ENCODE measurements at regions not wholly inside any gene's neighbourhood (a gene's known extent, or its start where the extent isn't known, plus 50 kb on each side); places are given as distances from the start of the nearest gene placed in this dataset.

DNA sequence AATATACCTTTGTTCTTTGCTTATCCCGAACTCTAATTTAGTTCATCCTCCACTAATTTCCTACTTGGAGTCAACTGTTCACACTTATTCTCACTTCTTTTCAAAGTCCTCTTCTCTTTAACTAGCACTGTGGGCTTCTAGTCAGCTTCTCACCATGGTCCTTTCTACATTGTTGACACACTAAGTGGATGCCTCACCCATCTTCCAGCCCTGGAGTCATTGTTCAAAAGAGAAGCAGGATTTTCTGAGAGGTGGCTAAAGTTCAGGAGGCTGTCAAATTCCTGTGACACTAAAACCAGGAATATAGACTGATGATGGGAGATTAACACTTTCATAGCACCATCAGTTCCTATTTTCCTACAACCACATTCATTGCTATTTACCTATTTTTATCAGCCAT lies 99.3 kb downstream of the PHLDA1 start:
- H3K27me3 ChIP-seq (ENCODE audit: insufficient read depth, poor library complexity, severe bottlenecking), result no peaks in the 10 kb centered on the region
- H3K36me3 ChIP-seq (ENCODE audit: low read depth), result no peaks in the 10 kb centered on the region
- H3K4me3 ChIP-seq (ENCODE audit: severe bottlenecking), result no peak overlapping the region
- ATAC-seq (ENCODE audit: low read depth) (no peak), DNase-seq (ENCODE audit: low spot score) (no peak)
- H3K27ac ChIP-seq (ENCODE audit: poor library complexity, severe bottlenecking), result peak overlapping the region; percentile 63
- H3K4me1 ChIP-seq (ENCODE audit: insufficient read depth, poor library complexity, severe bottlenecking), result peaks cover 25% of the 10 kb centered on the region
- H3K9me3 ChIP-seq (ENCODE audit: severe bottlenecking), result no peaks in the 10 kb centered on the region
- TF ChIP-seq, protein P1, sequence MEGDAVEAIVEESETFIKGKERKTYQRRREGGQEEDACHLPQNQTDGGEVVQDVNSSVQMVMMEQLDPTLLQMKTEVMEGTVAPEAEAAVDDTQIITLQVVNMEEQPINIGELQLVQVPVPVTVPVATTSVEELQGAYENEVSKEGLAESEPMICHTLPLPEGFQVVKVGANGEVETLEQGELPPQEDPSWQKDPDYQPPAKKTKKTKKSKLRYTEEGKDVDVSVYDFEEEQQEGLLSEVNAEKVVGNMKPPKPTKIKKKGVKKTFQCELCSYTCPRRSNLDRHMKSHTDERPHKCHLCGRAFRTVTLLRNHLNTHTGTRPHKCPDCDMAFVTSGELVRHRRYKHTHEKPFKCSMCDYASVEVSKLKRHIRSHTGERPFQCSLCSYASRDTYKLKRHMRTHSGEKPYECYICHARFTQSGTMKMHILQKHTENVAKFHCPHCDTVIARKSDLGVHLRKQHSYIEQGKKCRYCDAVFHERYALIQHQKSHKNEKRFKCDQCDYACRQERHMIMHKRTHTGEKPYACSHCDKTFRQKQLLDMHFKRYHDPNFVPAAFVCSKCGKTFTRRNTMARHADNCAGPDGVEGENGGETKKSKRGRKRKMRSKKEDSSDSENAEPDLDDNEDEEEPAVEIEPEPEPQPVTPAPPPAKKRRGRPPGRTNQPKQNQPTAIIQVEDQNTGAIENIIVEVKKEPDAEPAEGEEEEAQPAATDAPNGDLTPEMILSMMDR (IDR thresholded peaks at IDR 0.05; ENCODE audit: poor library complexity, severe bottlenecking), result no peak

DNA sequence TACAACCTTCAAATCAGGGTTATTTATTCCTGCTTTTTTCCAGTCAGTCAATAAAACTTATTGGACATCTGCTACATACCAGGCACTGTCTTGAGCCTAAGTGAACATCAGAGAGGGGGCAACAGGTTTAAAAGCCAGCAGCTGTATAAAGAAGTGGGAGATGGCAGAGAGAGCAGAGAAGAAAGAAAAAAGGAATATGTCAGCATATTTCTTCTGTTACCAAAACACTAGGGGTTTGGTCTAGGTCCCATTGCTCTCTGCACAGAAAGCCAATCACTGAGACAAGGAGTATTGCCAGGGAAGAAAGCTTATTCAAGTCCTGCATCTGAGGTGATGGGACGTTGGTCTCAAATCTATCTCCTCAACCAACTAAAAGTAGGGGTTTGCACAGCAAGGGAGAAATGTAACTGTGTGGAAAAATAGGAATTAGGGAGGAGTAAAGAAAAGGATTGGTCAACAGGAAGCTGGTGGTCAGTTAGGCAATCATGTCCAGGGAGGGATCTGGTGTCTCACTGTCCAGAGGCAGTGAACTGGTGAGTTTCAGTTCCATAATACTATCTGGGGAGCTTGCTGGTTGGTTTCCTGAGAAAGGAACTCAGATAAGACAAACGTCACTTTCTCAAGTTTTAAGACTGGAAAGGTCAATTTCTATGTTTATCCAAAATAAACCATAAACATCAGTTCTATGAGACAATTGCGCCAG lies 107.5 kb downstream of the PHLDA1 start:
- ATAC-seq (ENCODE audit: low read depth) (no peak), DNase-seq (ENCODE audit: low spot score) (no peak)
- H3K27ac ChIP-seq (ENCODE audit: poor library complexity, severe bottlenecking), result no peak overlapping the region
- peaks cover 8% of the 10 kb centered on the region for H3K9me3 ChIP-seq (ENCODE audit: severe bottlenecking)
- H3K36me3 ChIP-seq (ENCODE audit: low read depth), result no peaks in the 10 kb centered on the region
- TF ChIP-seq, protein P1 (IDR thresholded peaks at IDR 0.05; ENCODE audit: poor library complexity, severe bottlenecking), result no peak
- H3K27me3 ChIP-seq (ENCODE audit: insufficient read depth, poor library complexity, severe bottlenecking), result no peaks in the 10 kb centered on the region
- no peaks in the 10 kb centered on the region for H3K4me1 ChIP-seq (ENCODE audit: insufficient read depth, poor library complexity, severe bottlenecking)
- H3K4me3 ChIP-seq (ENCODE audit: severe bottlenecking), result no peak overlapping the region

DNA sequence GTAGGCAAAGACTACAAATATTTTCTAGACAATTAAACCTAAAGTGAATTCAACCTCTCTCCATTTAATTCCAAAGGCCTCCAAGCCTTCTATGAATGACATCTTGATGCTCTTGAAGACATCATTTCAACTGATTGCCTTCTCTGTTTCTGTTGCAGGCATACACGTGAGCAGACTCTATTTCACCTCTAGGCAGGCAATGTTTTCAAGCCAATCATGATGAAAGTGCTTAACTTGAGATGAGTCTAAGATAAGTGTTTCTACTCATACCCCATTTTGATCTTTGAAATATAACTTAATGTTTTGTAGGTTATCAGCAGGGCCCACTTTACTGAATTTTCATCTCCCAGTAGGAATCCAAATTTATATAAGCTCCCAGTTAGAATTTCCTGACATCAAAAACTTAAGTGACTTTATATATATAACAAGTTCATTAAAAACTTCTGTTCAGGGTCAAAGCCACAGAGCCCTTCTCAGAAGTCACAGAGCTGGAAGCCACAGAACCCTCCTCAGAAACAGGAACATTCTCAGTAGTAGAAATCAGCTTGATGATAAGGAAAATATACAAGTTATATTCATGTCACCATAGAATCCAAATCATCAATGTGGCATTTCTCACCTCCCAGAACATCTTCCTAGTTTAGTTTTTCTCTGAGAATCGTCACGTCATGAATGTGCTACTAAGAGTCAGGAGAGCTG lies 108.5 kb downstream of the PHLDA1 start:
- Histone ChIP-seq H3K36me3 (ENCODE audit: low read depth) (no peaks in the 10 kb centered on the region), H3K27ac (ENCODE audit: poor library complexity, severe bottlenecking) (no peak overlapping the region), H3K27me3 (ENCODE audit: insufficient read depth, poor library complexity, severe bottlenecking) (no peaks in the 10 kb centered on the region), H3K9me3 (ENCODE audit: severe bottlenecking) (peaks cover 8% of the 10 kb centered on the region), H3K4me1 (ENCODE audit: insufficient read depth, poor library complexity, severe bottlenecking) (no peaks in the 10 kb centered on the region), H3K4me3 (ENCODE audit: severe bottlenecking) (no peak overlapping the region)
- TF ChIP-seq, protein P1 (IDR thresholded peaks at IDR 0.05; ENCODE audit: poor library complexity, severe bottlenecking), result no peak
- DNase-seq (ENCODE audit: low spot score) (no peak), ATAC-seq (ENCODE audit: low read depth) (no peak)

DNA sequence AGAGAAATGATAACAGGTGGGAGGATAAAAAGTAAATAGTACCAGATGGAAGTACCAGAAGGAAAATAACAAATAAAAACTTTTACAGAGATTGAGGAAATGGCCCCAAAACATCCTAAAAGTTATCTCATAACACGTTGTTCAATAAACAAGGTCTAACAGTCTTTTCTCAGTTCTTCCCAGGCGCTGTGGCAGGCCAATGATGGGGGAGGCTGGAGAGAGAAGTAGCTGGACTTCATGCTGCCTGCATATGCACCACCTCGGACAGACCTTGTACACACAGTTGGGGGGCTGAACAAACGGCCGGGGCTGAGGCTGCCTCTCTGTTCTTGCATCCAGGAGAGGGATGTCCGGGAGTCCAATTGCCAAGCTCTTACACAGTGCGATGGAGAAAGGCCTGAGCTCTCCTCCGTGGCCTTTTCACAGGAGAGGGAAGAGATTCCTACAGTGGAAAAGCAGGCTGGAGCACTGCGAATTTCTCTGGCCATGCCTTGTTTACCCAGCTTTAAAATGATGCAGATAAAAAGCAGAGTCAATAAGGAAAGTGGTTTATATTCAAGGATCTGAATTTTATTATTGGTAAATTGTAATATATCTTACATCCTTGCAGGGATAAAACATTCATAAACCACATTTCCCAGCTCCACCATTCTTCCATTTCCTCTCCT lies 109.8 kb downstream of the PHLDA1 start:
- TF ChIP-seq, protein P1 (IDR thresholded peaks at IDR 0.05; ENCODE audit: poor library complexity, severe bottlenecking), result no peak
- no peak for DNase-seq (ENCODE audit: low spot score)
- no peaks in the 10 kb centered on the region for H3K27me3 ChIP-seq (ENCODE audit: insufficient read depth, poor library complexity, severe bottlenecking)
- no peak for ATAC-seq (ENCODE audit: low read depth)
- no peak overlapping the region for H3K27ac ChIP-seq (ENCODE audit: poor library complexity, severe bottlenecking)
- H3K4me1 ChIP-seq (ENCODE audit: insufficient read depth, poor library complexity, severe bottlenecking), result no peaks in the 10 kb centered on the region
- peaks cover 8% of the 10 kb centered on the region for H3K9me3 ChIP-seq (ENCODE audit: severe bottlenecking)
- H3K36me3 ChIP-seq (ENCODE audit: low read depth), result no peaks in the 10 kb centered on the region
- H3K4me3 ChIP-seq (ENCODE audit: severe bottlenecking), result no peak overlapping the region
